ENCODE measurements at regions not wholly inside any gene's neighbourhood (a gene's known extent, or its start where the extent isn't known, plus 50 kb on each side); places are given as distances from the start of the nearest gene placed in this dataset.

- Histone ChIP-seq H3K27ac (ENCODE audit: low read depth, low read length) (no peak overlapping the region), H3K9me3 (ENCODE audit: insufficient read depth, low read length) (no peaks in the 10 kb centered on the region), H2AFZ (ENCODE audit: low read depth, low read length, severe bottlenecking) (no peak overlapping the region), H3K9me2 (replicated peaks; ENCODE audit: insufficient read depth, low read length) (no peaks in the 10 kb centered on the region), H3K9ac (ENCODE audit: low read length) (no peak overlapping the region), H3K4me3 (ENCODE audit: insufficient read depth, low read length, poor library complexity, severe bottlenecking) (no peak overlapping the region), H3K4me2 (ENCODE audit: low read depth, low read length, poor library complexity, severe bottlenecking) (no peak overlapping the region), H4K20me1 (ENCODE audit: low read depth, low read length) (no peaks in the 10 kb centered on the region), H3K36me3 (ENCODE audit: low read length) (no peaks in the 10 kb centered on the region), H3K79me2 (ENCODE audit: insufficient read depth, low read length) (no peaks in the 10 kb centered on the region), H3K27me3 (ENCODE audit: low read length) (no peaks in the 10 kb centered on the region), H3F3A (ENCODE audit: insufficient read depth) (no peaks in the 10 kb centered on the region)
- TF ChIP-seq EZH2phosphoT487 (conservative IDR thresholded peaks at IDR 0.05; ENCODE audit: low read length), result no peak
- no peak for TF ChIP-seq CTCF (IDR thresholded peaks at IDR 0.05; ENCODE audit: insufficient read depth, low read length, poor library complexity, severe bottlenecking)
These were observed 296.0 kb upstream of the MDFIC2 start for GRCh38 chr3:70608434-70608833.

- Histone ChIP-seq H3K9me3 (ENCODE audit: insufficient read depth, low read length) (no peaks in the 10 kb centered on the region), H3K4me3 (ENCODE audit: insufficient read depth, low read length, poor library complexity, severe bottlenecking) (no peak overlapping the region), H3K36me3 (ENCODE audit: low read length) (no peaks in the 10 kb centered on the region), H3K27ac (ENCODE audit: low read depth, low read length) (no peak overlapping the region), H2AFZ (ENCODE audit: low read depth, low read length, severe bottlenecking) (no peak overlapping the region), H3F3A (ENCODE audit: insufficient read depth) (no peaks in the 10 kb centered on the region), H4K20me1 (ENCODE audit: low read depth, low read length) (no peaks in the 10 kb centered on the region), H3K79me2 (ENCODE audit: insufficient read depth, low read length) (no peaks in the 10 kb centered on the region), H3K27me3 (ENCODE audit: low read length) (no peaks in the 10 kb centered on the region), H3K9me2 (replicated peaks; ENCODE audit: insufficient read depth, low read length) (no peaks in the 10 kb centered on the region), H3K4me2 (ENCODE audit: low read depth, low read length, poor library complexity, severe bottlenecking) (no peak overlapping the region), H3K9ac (ENCODE audit: low read length) (no peak overlapping the region)
- no peak for TF ChIP-seq CTCF (IDR thresholded peaks at IDR 0.05; ENCODE audit: insufficient read depth, low read length, poor library complexity, severe bottlenecking)
- TF ChIP-seq EZH2phosphoT487 (conservative IDR thresholded peaks at IDR 0.05; ENCODE audit: low read length), result no peak
These were observed 295.0 kb upstream of the MDFIC2 start for GRCh38 chr3:70607469-70607868.

- Histone ChIP-seq H3K27me3 (ENCODE audit: low read length) (no peaks in the 10 kb centered on the region), H3K9me2 (replicated peaks; ENCODE audit: insufficient read depth, low read length) (no peaks in the 10 kb centered on the region), H3K4me3 (ENCODE audit: insufficient read depth, low read length, poor library complexity, severe bottlenecking) (no peak overlapping the region), H4K20me1 (ENCODE audit: low read depth, low read length) (no peaks in the 10 kb centered on the region), H3K9me3 (ENCODE audit: insufficient read depth, low read length) (no peaks in the 10 kb centered on the region), H3K9ac (ENCODE audit: low read length) (no peak overlapping the region), H3K4me2 (ENCODE audit: low read depth, low read length, poor library complexity, severe bottlenecking) (no peak overlapping the region), H3F3A (ENCODE audit: insufficient read depth) (no peaks in the 10 kb centered on the region), H2AFZ (ENCODE audit: low read depth, low read length, severe bottlenecking) (no peak overlapping the region), H3K36me3 (ENCODE audit: low read length) (no peaks in the 10 kb centered on the region), H3K27ac (ENCODE audit: low read depth, low read length) (no peak overlapping the region), H3K79me2 (ENCODE audit: insufficient read depth, low read length) (no peaks in the 10 kb centered on the region)
- TF ChIP-seq CTCF (IDR thresholded peaks at IDR 0.05; ENCODE audit: insufficient read depth, low read length, poor library complexity, severe bottlenecking) (no peak), EZH2phosphoT487 (conservative IDR thresholded peaks at IDR 0.05; ENCODE audit: low read length) (no peak)
These were observed 293.6 kb upstream of the MDFIC2 start for GRCh38 chr3:70606018-70606417.

GRCh38 chr3:70603103-70603502 lies 290.7 kb upstream of the MDFIC2 start:
- H3K79me2 ChIP-seq (ENCODE audit: insufficient read depth, low read length), result no peaks in the 10 kb centered on the region
- no peak overlapping the region for H3K9ac ChIP-seq (ENCODE audit: low read length)
- H3K4me3 ChIP-seq (ENCODE audit: insufficient read depth, low read length, poor library complexity, severe bottlenecking), result no peak overlapping the region
- no peaks in the 10 kb centered on the region for H3K9me3 ChIP-seq (ENCODE audit: insufficient read depth, low read length)
- H3K27ac ChIP-seq (ENCODE audit: low read depth, low read length), result no peak overlapping the region
- H2AFZ ChIP-seq (ENCODE audit: low read depth, low read length, severe bottlenecking), result no peak overlapping the region
- no peaks in the 10 kb centered on the region for H3F3A ChIP-seq (ENCODE audit: insufficient read depth)
- H3K4me2 ChIP-seq (ENCODE audit: low read depth, low read length, poor library complexity, severe bottlenecking), result no peak overlapping the region
- TF ChIP-seq EZH2phosphoT487 (conservative IDR thresholded peaks at IDR 0.05; ENCODE audit: low read length) (no peak), CTCF (IDR thresholded peaks at IDR 0.05; ENCODE audit: insufficient read depth, low read length, poor library complexity, severe bottlenecking) (no peak)
- H3K9me2 ChIP-seq (replicated peaks; ENCODE audit: insufficient read depth, low read length), result no peaks in the 10 kb centered on the region
- H4K20me1 ChIP-seq (ENCODE audit: low read depth, low read length), result no peaks in the 10 kb centered on the region
- H3K36me3 ChIP-seq (ENCODE audit: low read length), result no peaks in the 10 kb centered on the region
- H3K27me3 ChIP-seq (ENCODE audit: low read length), result no peaks in the 10 kb centered on the region

All from SU-DHL-6 (cell line).